A549 (cell line): ENCODE measurements at regions not wholly inside any gene's neighbourhood (a gene's known extent, or its start where the extent isn't known, plus 50 kb on each side); places are given as distances from the start of the nearest gene placed in this dataset.

Source experiments
- ATAC-seq, 2 experiments: fragments of 200-7000 bp in 1 of 2; fragments of >200 bp in 1 of 2; cut with Nextera tagmentation in 1 of 2; cut with Tn5 transposase in 1 of 2; 3 replicates each; pipeline versions ENCODE4 v1.8.0 to v1.9.1; 2018 to 2020; ENCODE audit warnings: mild to moderate bottlenecking in 1 of 2, moderate library complexity in 1 of 2
- CTCF ChIA-PET: fragments of 300-600 bp; sonication (Branson Sonifier 250); formaldehyde crosslinking; extraction: SDS; loops from one replicate; lab custom pipeline; 2021; ENCODE audit warnings: antibody characterized with exemption, inconsistent platforms; lab: Yijun Ruan, JAX
- POLR2A ChIA-PET: fragments of 350-600 bp; formaldehyde crosslinking; extraction: SDS; loops from one replicate; lab custom pipeline; 2021; ENCODE audit warnings: antibody characterized with exemption, inconsistent platforms; lab: Yijun Ruan, JAX
- DNase-seq, 2 experiments: peaks; one replicate each; pipeline versions ENCODE4 v3.0.0 to v3.0.0-alpha.2; 2011 to 2016; ENCODE audit warnings: low read depth in 1 of 2, low spot score in 1 of 2
- FAIRE-seq: peaks from 2 replicates; lab custom pipeline; 2011; peaks lifted over from hg19 to GRCh38; lab: Jason Lieb, UNC
- H3K27ac ChIP-seq, 2 experiments: fragments of >200 bp; sonication (Bioruptor Twin); formaldehyde crosslinking; 3 replicates each; pipeline ENCODE4 v1.5.1; 2016 to 2017
- H3K4me1 ChIP-seq: fragments of >200 bp; sonication (Bioruptor Twin); formaldehyde crosslinking; 3 replicates; pipeline ENCODE4 v1.6.1; 2016
- H3K4me2 ChIP-seq: fragments of >200 bp; sonication (Bioruptor Twin); formaldehyde crosslinking; 3 replicates; pipeline ENCODE4 v1.6.1; 2016
- H3K4me3 ChIP-seq: fragments of >200 bp; sonication (Bioruptor Twin); formaldehyde crosslinking; 3 replicates; pipeline ENCODE4 v1.5.1; 2016
- H3K9me3 ChIP-seq: fragments of >200 bp; sonication (Bioruptor Twin); formaldehyde crosslinking; 3 replicates; pipeline ENCODE4 v1.6.1; 2016
- CEBPB ChIP-seq, 2 experiments: fragments of >200 bp in 1 of 2; sonication (Bioruptor Twin) in 1 of 2; formaldehyde crosslinking in 1 of 2; IDR thresholded peaks; 2 replicates each; pipeline ENCODE4 v1.6.1; 2012 to 2016
- CHD2 ChIP-seq: fragments of 150-350 bp; IDR thresholded peaks from 2 replicates; pipeline ENCODE4 v1.6.1; 2014; ENCODE audit warnings: low read length; ENCODE audit not compliant: partially characterized antibody
- CTCF ChIP-seq: fragments of >200 bp; sonication (Bioruptor Twin); formaldehyde crosslinking; IDR thresholded peaks from 3 replicates; pipeline ENCODE4 v1.5.1; 2016
- EHMT2 ChIP-seq: fragments of 200-600 bp; sonication (generic); IDR thresholded peaks from 2 replicates; pipeline ENCODE4 v1.6.1; 2016; ENCODE audit warnings: antibody characterized with exemption, low read depth, mild to moderate bottlenecking, moderate library complexity
- ESRRA ChIP-seq: fragments of 150-350 bp; IDR thresholded peaks from 2 replicates; pipeline ENCODE4 v1.6.1; 2014; ENCODE audit warnings: mild to moderate bottlenecking, low read length, borderline replicate concordance
- FOXS1 ChIP-seq: fragments of 250-450 bp; sonication (Bioruptor Pico); IDR thresholded peaks from 2 replicates; pipeline ENCODE4 v1.5.0; 2020; ENCODE audit warnings: mild to moderate bottlenecking, moderate library complexity
- HDAC2 ChIP-seq: fragments of 200-600 bp; sonication (generic); IDR thresholded peaks from 2 replicates; pipeline ENCODE4 v1.6.1; 2016
- HEYL ChIP-seq: fragments of 250-450 bp; sonication (Bioruptor Pico); IDR thresholded peaks from 2 replicates; pipeline ENCODE4 v1.8.0; 2021; ENCODE audit warnings: mild to moderate bottlenecking, moderate library complexity
- HOXB13 ChIP-seq: fragments of 250-450 bp; sonication (Bioruptor Pico); IDR thresholded peaks from 2 replicates; pipeline ENCODE4 v1.5.0; 2020; ENCODE audit warnings: low read depth, mild to moderate bottlenecking, moderate library complexity
- JUNB ChIP-seq: fragments of >200 bp; sonication (Bioruptor Twin); formaldehyde crosslinking; IDR thresholded peaks from 2 replicates; pipeline ENCODE4 v1.6.1; 2016
- MAFK ChIP-seq: fragments of 450-650 bp; IDR thresholded peaks from 2 replicates; pipeline ENCODE4 v1.6.1; 2014; ENCODE audit not compliant: partially characterized antibody
- MAX ChIP-seq: IDR thresholded peaks from 2 replicates; pipeline ENCODE4 v1.6.1; 2012
- MAZ ChIP-seq: fragments of 150-350 bp; IDR thresholded peaks from 2 replicates; pipeline ENCODE4 v1.6.1; 2014; ENCODE audit warnings: antibody characterized with exemption, low read depth, low read length, borderline replicate concordance
- NPAS2 ChIP-seq: fragments of 250-450 bp; sonication (Bioruptor Pico); IDR thresholded peaks from 2 replicates; pipeline ENCODE4 v1.8.0; 2022; ENCODE audit warnings: mild to moderate bottlenecking, moderate library complexity, borderline replicate concordance
- PBX3 ChIP-seq: IDR thresholded peaks from 2 replicates; pipeline ENCODE4 v1.6.1; 2012
- PHF8 ChIP-seq: fragments of 200-600 bp; sonication (generic); IDR thresholded peaks from 2 replicates; pipeline ENCODE4 v1.6.1; 2016; ENCODE audit warnings: low read depth, mild to moderate bottlenecking, antibody characterized with exemption, moderate library complexity, borderline replicate concordance
- POLR2A ChIP-seq: IDR thresholded peaks from 2 replicates; pipeline ENCODE4 v1.6.1; 2012; ENCODE audit warnings: mild to moderate bottlenecking, low read length
- RAD21 ChIP-seq, 2 experiments: fragments of >200 bp in 1 of 2; sonication (Bioruptor Twin) in 1 of 2; formaldehyde crosslinking in 1 of 2; IDR thresholded peaks in 1 of 2; conservative IDR thresholded peaks in 1 of 2; 2 replicates in 1 of 2; 3 replicates in 1 of 2; pipeline ENCODE4 v1.6.1; 2012 to 2018; ENCODE audit warnings: inconsistent platforms in 1 of 2
- RARB ChIP-seq: fragments of 250-450 bp; sonication (Bioruptor Pico); IDR thresholded peaks from 2 replicates; pipeline ENCODE4 v1.8.0; 2021; ENCODE audit warnings: mild to moderate bottlenecking, moderate library complexity
- SMC3 ChIP-seq: fragments of >200 bp; sonication (Bioruptor Twin); formaldehyde crosslinking; IDR thresholded peaks from 3 replicates; pipeline ENCODE4 v1.6.1; 2018; ENCODE audit warnings: inconsistent platforms
- SREBF2 ChIP-seq: fragments of 450-650 bp; IDR thresholded peaks from 2 replicates; pipeline ENCODE4 v1.6.1; 2014; ENCODE audit warnings: mild to moderate bottlenecking, moderate library complexity
- USF2 ChIP-seq: fragments of 450-650 bp; IDR thresholded peaks from 2 replicates; pipeline ENCODE4 v1.6.1; 2014; ENCODE audit warnings: antibody characterized with exemption
- ZNF302 ChIP-seq: fragments of 250-450 bp; sonication (Bioruptor Pico); IDR thresholded peaks from 2 replicates; pipeline ENCODE4 v1.9.0; 2021; ENCODE audit warnings: inconsistent platforms, mild to moderate bottlenecking, moderate library complexity
- WGBS: methylation state at CpG from one replicate; pipeline ENCODE4 v1.1.6; 2017; ENCODE audit errors: missing lambda C conversion rate; 5-methylcytosine and 5-hydroxymethylcytosine counted together

- no peak overlapping the region for H3K4me2 ChIP-seq
- TF ChIP-seq JUNB (no peak), RAD21 (conservative IDR thresholded peaks at IDR 0.05 in 1 of 2, IDR thresholded peaks at IDR 0.05 in 1 of 2) (peak; percentile 84 to 93), SMC3 (peak; percentile 60), CTCF (peak; percentile 66), HEYL (CRISPR knock-in tag) (no peak)
- peak; percentile 10 to 68 for DNase-seq
- no peaks in the 10 kb centered on the region for H3K9me3 ChIP-seq
- no peak overlapping the region for H3K4me3 ChIP-seq
- no peaks in the 10 kb centered on the region for H3K4me1 ChIP-seq
- CTCF ChIA-PET = interaction anchor here (0.7 to 3.4 kb wide), 16 partner anchors 10 to 396 kb away, joined by 3 to 30 read pairs (median 4); no protein-coding TSS in a partner anchor
- no peak overlapping the region for H3K27ac ChIP-seq
- peak; percentile 75 to 87; a peak in 5 of 6 replicates for ATAC-seq
- POLR2A ChIA-PET = no interaction called here
- FAIRE-seq = no peak
- WGBS = 3% methylated on average over 4 of the region's 4 CpGs
Observed at GRCh38 chr9:27726244-27727081, 153.2 kb upstream of the C9orf72 start.

GRCh38 chr9:27732494-27732893 lies 159.2 kb upstream of the C9orf72 start:
- TF ChIP-seq ZNF302 (CRISPR knock-in tag) = no peak
- TF ChIP-seq FOXS1 = no peak
- no peak for TF ChIP-seq MAZ
- TF ChIP-seq HEYL (CRISPR knock-in tag) = no peak
- TF ChIP-seq SREBF2 = no peak
- H3K4me2 ChIP-seq = no peak overlapping the region
- no peak overlapping the region for H3K4me3 ChIP-seq
- DNase-seq = no peak
- CTCF ChIA-PET = no interaction called here
- no peak overlapping the region for H3K27ac ChIP-seq
- no peak for ATAC-seq
- POLR2A ChIA-PET = no interaction called here
- no peaks in the 10 kb centered on the region for H3K9me3 ChIP-seq
- no peak for FAIRE-seq
- 0% methylated on average over 1 of the region's 1 CpG for WGBS
- H3K4me1 ChIP-seq = no peaks in the 10 kb centered on the region

GRCh38 chr9:27743490-27743889 lies 170.2 kb upstream of the C9orf72 start:
- TF ChIP-seq PBX3 (no peak), CEBPB (IDR thresholded peaks at IDR 0.05) (no peak), ESRRA (no peak), RARB (no peak), HOXB13 (CRISPR knock-in tag) (no peak), CHD2 (no peak), EHMT2 (no peak), HDAC2 (no peak), NPAS2 (CRISPR knock-in tag) (no peak), POLR2A (no peak), PHF8 (no peak), SREBF2 (no peak), MAFK (no peak), USF2 (no peak), MAX (no peak)
- H3K4me1 ChIP-seq = no peaks in the 10 kb centered on the region
- FAIRE-seq (no peak), DNase-seq (no peak), ATAC-seq (no peak)
- H3K27ac ChIP-seq = no peak overlapping the region
- ChIA-PET CTCF (interaction anchor here (1.0 kb wide), 1 partner anchor 17 kb away, joined by 3 read pairs; no protein-coding TSS in a partner anchor), POLR2A (no interaction called here)
- 0% methylated on average over 1 of the region's 1 CpG for WGBS
- H3K4me3 ChIP-seq = no peak overlapping the region
- H3K9me3 ChIP-seq = no peaks in the 10 kb centered on the region
- H3K4me2 ChIP-seq = no peak overlapping the region
